BLaER1 treated with 17β-estradiol and CSF1 and Interleukin-3, amounts not matched to agents 10 nM and 100 nM (cell line): ENCODE measurements at regions not wholly inside any gene's neighbourhood (a gene's known extent, or its start where the extent isn't known, plus 50 kb on each side); places are given as distances from the start of the nearest gene placed in this dataset.

Experiments used
- H3K27ac ChIP-seq, 11 experiments: shearing (Covaris generic); formaldehyde crosslinking; 2 replicates each; pipeline ENCODE4 v1.8.1; 2022
- H3K27me3 ChIP-seq, 11 experiments: shearing (Covaris generic); formaldehyde crosslinking; 2 replicates each; pipeline ENCODE4 v1.8.1; 2022
- H3K36me3 ChIP-seq, 11 experiments: shearing (Covaris generic); formaldehyde crosslinking; 2 replicates each; pipeline ENCODE4 v1.8.1; 2022
- H3K4me1 ChIP-seq, 10 experiments: shearing (Covaris generic); formaldehyde crosslinking; 2 replicates each; pipeline ENCODE4 v1.8.1; 2022
- H3K4me2 ChIP-seq, 11 experiments: shearing (Covaris generic); formaldehyde crosslinking; 2 replicates each; pipeline ENCODE4 v1.8.1; 2022
- H3K4me3 ChIP-seq, 10 experiments: shearing (Covaris generic); formaldehyde crosslinking; 2 replicates each; pipeline ENCODE4 v1.8.1; 2022
- H3K9ac ChIP-seq, 11 experiments: shearing (Covaris generic); formaldehyde crosslinking; 2 replicates each; pipeline ENCODE4 v1.8.1; 2022
- H3K9me3 ChIP-seq, 11 experiments: shearing (Covaris generic); formaldehyde crosslinking; replicated peaks in 1 of 11; 2 replicates each; pipeline ENCODE4 v1.8.1; 2022
- H4K20me1 ChIP-seq, 11 experiments: shearing (Covaris generic); formaldehyde crosslinking; 2 replicates each; pipeline ENCODE4 v1.8.1; 2022
- Cebpa-rat ChIP-seq, 11 experiments: shearing (Covaris generic); IDR thresholded peaks; 2 replicates each; pipeline ENCODE4 v1.8.1; 2022

GRCh38 chr3:42345811-42346210 is 64.6 kb downstream of the LYZL4 start:
- no peaks in the 10 kb centered on the region for H3K27me3 ChIP-seq
- no peak overlapping the region for H3K4me3 ChIP-seq
- no peaks in the 10 kb centered on the region for H4K20me1 ChIP-seq
- no peak overlapping the region for H3K4me2 ChIP-seq
- H3K36me3 ChIP-seq, result no peaks in the 10 kb centered on the region
- H3K27ac ChIP-seq, result no peak overlapping the region
- TF ChIP-seq Cebpa-rat (IDR thresholded peaks at IDR 0.05), result no peak
- no peak overlapping the region for H3K9ac ChIP-seq
- H3K4me1 ChIP-seq, result 0 out of 20 replicates have a peak, but pooled peaks cover 0 to under 1% (median 0%) of the 10 kb centered on the region in 10 experiments
- no peaks in the 10 kb centered on the region for H3K9me3 ChIP-seq

GRCh38 chr3:42340466-42340865 is 69.9 kb downstream of the LYZL4 start:
- Histone ChIP-seq H3K36me3 (no peaks in the 10 kb centered on the region), H4K20me1 (no peaks in the 10 kb centered on the region), H3K4me1 (0 out of 20 replicates have a peak, but pooled peaks cover 0 to 4% (median 0%) of the 10 kb centered on the region in 10 experiments), H3K27me3 (no peaks in the 10 kb centered on the region), H3K4me2 (no peak overlapping the region), H3K9me3 (no peaks in the 10 kb centered on the region), H3K4me3 (no peak overlapping the region), H3K9ac (no peak overlapping the region), H3K27ac (no peak overlapping the region)
- no peak for TF ChIP-seq Cebpa-rat (IDR thresholded peaks at IDR 0.05)

- no peak overlapping the region for H3K4me3 ChIP-seq
- H3K9ac ChIP-seq, result no peak overlapping the region
- no peaks in the 10 kb centered on the region for H3K27me3 ChIP-seq
- H3K9me3 ChIP-seq, result no peaks in the 10 kb centered on the region
- H3K36me3 ChIP-seq, result no peaks in the 10 kb centered on the region
- no peaks in the 10 kb centered on the region for H4K20me1 ChIP-seq
- H3K4me1 ChIP-seq, result 0 out of 20 replicates have a peak, but pooled peaks cover 0 to 4% (median 0%) of the 10 kb centered on the region in 10 experiments
- no peak for TF ChIP-seq Cebpa-rat (IDR thresholded peaks at IDR 0.05)
- no peak overlapping the region for H3K4me2 ChIP-seq
- no peak overlapping the region for H3K27ac ChIP-seq
These were observed 71.1 kb downstream of the LYZL4 start for GRCh38 chr3:42339321-42339720.

- no peaks in the 10 kb centered on the region for H3K36me3 ChIP-seq
- H3K27ac ChIP-seq, result no peak overlapping the region
- H3K4me2 ChIP-seq, result no peak overlapping the region
- TF ChIP-seq Cebpa-rat (IDR thresholded peaks at IDR 0.05), result no peak
- no peaks in the 10 kb centered on the region for H4K20me1 ChIP-seq
- H3K9me3 ChIP-seq, result no peaks in the 10 kb centered on the region
- 0 out of 20 replicates have a peak, but pooled peaks cover 0 to 4% (median 0%) of the 10 kb centered on the region in 10 experiments for H3K4me1 ChIP-seq
- H3K27me3 ChIP-seq, result no peaks in the 10 kb centered on the region
- H3K4me3 ChIP-seq, result no peak overlapping the region
- H3K9ac ChIP-seq, result no peak overlapping the region
These were observed 70.1 kb upstream of the CCK start for GRCh38 chr3:42336103-42336502.

GRCh38 chr3:42317137-42317536 is 51.2 kb upstream of the CCK start:
- Histone ChIP-seq H3K4me1 (no peaks in the 10 kb centered on the region), H3K27me3 (no peaks in the 10 kb centered on the region), H3K9me3 (peaks cover 50 to 68% (median 60%) of the 10 kb centered on the region in 11 experiments), H3K9ac (no peak overlapping the region), H3K4me3 (no peak overlapping the region), H3K4me2 (no peak overlapping the region), H3K36me3 (no peaks in the 10 kb centered on the region), H3K27ac (no peak overlapping the region), H4K20me1 (no peaks in the 10 kb centered on the region)
- TF ChIP-seq Cebpa-rat (IDR thresholded peaks at IDR 0.05), result no peak
